ENCODE measurements at regions not wholly inside any gene's neighbourhood (a gene's known extent, or its start where the extent isn't known, plus 50 kb on each side); places are given as distances from the start of the nearest gene placed in this dataset.

DNA sequence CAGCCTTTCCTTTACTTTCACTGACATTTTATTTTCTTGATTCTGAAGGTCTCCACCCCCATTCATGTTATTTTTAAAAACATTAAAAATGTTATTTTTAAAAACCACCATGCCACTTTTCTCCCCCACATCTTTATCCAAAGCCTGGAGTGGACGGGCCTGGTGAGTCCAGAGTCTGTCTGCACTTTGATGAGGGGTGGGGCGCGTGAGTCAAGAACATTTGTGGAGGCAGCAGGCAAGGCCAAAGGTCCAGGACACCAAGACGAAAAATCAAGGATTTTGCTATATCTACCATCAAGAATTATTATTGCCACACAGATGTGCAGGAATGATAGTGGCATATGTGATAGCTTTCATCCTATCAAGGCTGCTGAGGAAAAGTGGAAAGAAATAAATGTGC lies 224.9 kb downstream of the FGF9 start:
- DNase-seq, result peak in 2 of 3 donors; percentile 81 to 84
- Histone ChIP-seq H3K9me3 (no peaks in the 10 kb centered on the region), H3K4me1 (peaks cover 0 to 38% (median 0%) of the 10 kb centered on the region in 4 donors), H3K36me3 (no peaks in the 10 kb centered on the region), H3K27ac (peak overlapping the region in 3 of 4 donors; percentile 75 to 95 (median 85)), H3K27me3 (no peaks in the 10 kb centered on the region), H3K4me3 (no peak overlapping the region)
- TF ChIP-seq CTCF (IDR thresholded peaks at IDR 0.05) (no peak), POLR2A (IDR thresholded peaks at IDR 0.05) (no peak)

- Histone ChIP-seq H3K9me3 (no peaks in the 10 kb centered on the region), H3K27ac (no peak overlapping the region), H3K4me1 (peaks cover 0 to 38% (median 0%) of the 10 kb centered on the region in 4 donors), H3K27me3 (no peaks in the 10 kb centered on the region), H3K4me3 (no peak overlapping the region), H3K36me3 (no peaks in the 10 kb centered on the region)
- DNase-seq, result no peak
- TF ChIP-seq CTCF (IDR thresholded peaks at IDR 0.05) (no peak), POLR2A (IDR thresholded peaks at IDR 0.05) (no peak)
Measured at GRCh38 chr13:21897161-21897560, 226.3 kb downstream of the FGF9 start.

GRCh38 chr13:21898459-21898858 lies 227.6 kb downstream of the FGF9 start:
- no peaks in the 10 kb centered on the region for H3K27me3 ChIP-seq
- H3K27ac ChIP-seq, result peak overlapping the region in 2 of 4 donors; percentile 40 to 65
- peaks cover 0 to 38% (median 0%) of the 10 kb centered on the region in 4 donors for H3K4me1 ChIP-seq
- no peak for TF ChIP-seq POLR2A (IDR thresholded peaks at IDR 0.05)
- no peak for TF ChIP-seq CTCF (IDR thresholded peaks at IDR 0.05)
- DNase-seq, result no peak
- H3K36me3 ChIP-seq, result no peaks in the 10 kb centered on the region
- H3K4me3 ChIP-seq, result no peak overlapping the region
- H3K9me3 ChIP-seq, result no peaks in the 10 kb centered on the region

DNA sequence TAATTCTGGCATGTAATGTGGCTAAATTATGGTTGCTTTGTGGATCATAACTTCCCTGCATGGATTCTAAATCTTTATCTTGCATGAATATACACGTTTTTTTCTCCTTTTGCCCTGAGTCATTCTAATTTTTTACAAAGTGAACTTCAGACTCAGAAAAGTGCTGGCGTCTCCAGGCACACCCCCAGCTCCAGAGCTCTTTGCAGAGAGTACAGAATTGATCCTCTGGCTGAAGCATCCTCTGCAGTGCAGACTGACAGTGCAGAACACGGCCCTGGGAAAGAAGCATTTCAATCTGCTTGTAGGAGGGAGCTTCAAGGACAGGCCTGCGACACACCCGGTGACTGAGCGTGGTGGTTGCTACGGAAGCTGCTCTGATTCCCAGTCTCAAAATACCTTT lies 228.1 kb downstream of the FGF9 start:
- H3K27me3 ChIP-seq, result no peaks in the 10 kb centered on the region
- DNase-seq, result peak in 1 of 3 donors; percentile 50
- H3K4me3 ChIP-seq, result no peak overlapping the region
- no peaks in the 10 kb centered on the region for H3K9me3 ChIP-seq
- no peaks in the 10 kb centered on the region for H3K36me3 ChIP-seq
- peaks cover 0 to 38% (median 0%) of the 10 kb centered on the region in 4 donors for H3K4me1 ChIP-seq
- peak overlapping the region in 2 of 4 donors; percentile 40 to 65 for H3K27ac ChIP-seq
- no peak for TF ChIP-seq POLR2A (IDR thresholded peaks at IDR 0.05)
- TF ChIP-seq CTCF (IDR thresholded peaks at IDR 0.05), result no peak

- no peak for TF ChIP-seq CTCF (IDR thresholded peaks at IDR 0.05)
- no peak for TF ChIP-seq POLR2A (IDR thresholded peaks at IDR 0.05)
- peak overlapping the region in 2 of 4 donors; percentile 60 to 72 for H3K27ac ChIP-seq
Measured at GRCh38 chr13:21901336-21901735, 230.5 kb downstream of the FGF9 start.

More at GRCh38 chr13:21901336-21901735, 230.5 kb downstream of the FGF9 start:
- no peak for DNase-seq
- no peaks in the 10 kb centered on the region for H3K9me3 ChIP-seq
- H3K4me3 ChIP-seq, result no peak overlapping the region
- peaks cover 0 to 27% (median 0%) of the 10 kb centered on the region in 4 donors for H3K4me1 ChIP-seq
- H3K27me3 ChIP-seq, result no peaks in the 10 kb centered on the region
- no peaks in the 10 kb centered on the region for H3K36me3 ChIP-seq
